ENCODE measurements at regions not wholly inside any gene's neighbourhood (a gene's known extent, or its start where the extent isn't known, plus 50 kb on each side); places are given as distances from the start of the nearest gene placed in this dataset.

GRCh38 chr13:109394311-109394988 lies 391.9 kb downstream of the IRS2 start:
- Mint-ChIP-seq H3K4me3 (no peak overlapping the region), H3K36me3 (no peaks in the 10 kb centered on the region), H3K27ac (no peak overlapping the region), H3K27me3 (ENCODE audit: low read depth) (no peaks in the 10 kb centered on the region), H3K4me1 (peaks cover 8% of the 10 kb centered on the region), H3K9me3 (peaks cover 17% of the 10 kb centered on the region)
- no peak for ATAC-seq
- DNase-seq (ENCODE audit: low spot score): no peak
- CTCF ChIA-PET: no interaction called here
- TF ChIP-seq E2F1 (CRISPR knock-in tag; IDR thresholded peaks at IDR 0.05): no peak
- TF ChIP-seq ZNF281 (CRISPR knock-in tag; IDR thresholded peaks at IDR 0.05): no peak
- TF ChIP-seq ZNF416 (CRISPR knock-in tag; IDR thresholded peaks at IDR 0.05): no peak
- TF ChIP-seq ZBTB43 (CRISPR knock-in tag; IDR thresholded peaks at IDR 0.05): no peak
- no peak for TF ChIP-seq ESRRA (CRISPR knock-in tag; IDR thresholded peaks at IDR 0.05; ENCODE audit: borderline replicate concordance)
- no peak for TF ChIP-seq ZNF263 (CRISPR knock-in tag; IDR thresholded peaks at IDR 0.05; ENCODE audit: low read depth)
- no peak for TF ChIP-seq SMAD4 (CRISPR knock-in tag; IDR thresholded peaks at IDR 0.05)
- TF ChIP-seq ZNF425 (CRISPR knock-in tag; conservative IDR thresholded peaks at IDR 0.05): no peak
- TF ChIP-seq IRF2 (CRISPR knock-in tag; IDR thresholded peaks at IDR 0.05; ENCODE audit: borderline replicate concordance, low read depth): no peak
- no peak for TF ChIP-seq TEAD1 (CRISPR knock-in tag; IDR thresholded peaks at IDR 0.05)
- no peak for TF ChIP-seq CREM (CRISPR knock-in tag; IDR thresholded peaks at IDR 0.05)
- no peak for TF ChIP-seq IRF1 (CRISPR knock-in tag; IDR thresholded peaks at IDR 0.05)
- no peak for TF ChIP-seq CBFB (CRISPR knock-in tag; IDR thresholded peaks at IDR 0.05; ENCODE audit: low read depth)
- TF ChIP-seq JUN (CRISPR knock-in tag; IDR thresholded peaks at IDR 0.05): no peak
- no peak for TF ChIP-seq ZNF423 (CRISPR knock-in tag; IDR thresholded peaks at IDR 0.05)
- TF ChIP-seq ZNF532 (CRISPR knock-in tag; IDR thresholded peaks at IDR 0.05; ENCODE audit: borderline replicate concordance): no peak
- no peak for TF ChIP-seq NR3C1 (CRISPR knock-in tag; conservative IDR thresholded peaks at IDR 0.05; ENCODE audit: low read depth)
- TF ChIP-seq MYBL2 (CRISPR knock-in tag; IDR thresholded peaks at IDR 0.05): no peak
- no peak for TF ChIP-seq GTF2I (CRISPR knock-in tag; conservative IDR thresholded peaks at IDR 0.05)
- POLR2A ChIA-PET: no interaction called here
